Stimulated activated CD4-positive, alpha-beta T cell treated with anti-CD3 and anti-CD28 coated beads, Interleukin-4, amount 100 ng/mL, for 48 hours (primary cell): ENCODE measurements at regions not wholly inside any gene's neighbourhood (a gene's known extent, or its start where the extent isn't known, plus 50 kb on each side); places are given as distances from the start of the nearest gene placed in this dataset.
A peak's percentile ranks its signal among the peaks of the same experiment; 100 is the strongest.

ENCODE experiments used
- DNase-seq, 2 donors: peaks; one replicate each; pipeline ENCODE4 v3.0.0-alpha.2; 2020; ENCODE audit warnings: low read depth in 2 of 2

DNA sequence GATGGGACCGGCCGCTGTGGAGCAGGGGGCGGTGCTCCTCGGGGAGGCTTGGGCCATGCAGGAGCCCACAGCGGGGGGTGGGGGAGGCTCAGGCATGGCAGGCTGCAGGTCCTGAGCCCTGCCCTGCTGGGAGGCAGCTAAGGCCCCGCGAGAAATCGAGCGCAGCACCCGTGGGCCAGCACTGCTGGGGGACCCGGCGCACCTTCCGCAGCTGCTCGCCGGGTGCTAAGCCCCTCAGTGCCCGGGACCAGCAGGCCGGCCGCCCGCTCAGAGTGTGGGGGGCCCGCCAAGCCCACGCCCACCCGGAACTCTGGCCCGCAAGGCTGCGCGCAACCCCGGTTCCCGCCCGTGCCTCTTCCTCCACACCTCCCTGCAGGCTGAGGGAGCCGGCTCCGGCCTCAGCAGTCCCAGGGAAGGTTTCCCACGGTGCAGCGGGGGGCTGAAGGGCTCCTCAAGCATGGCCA lies 131.5 kb downstream of the SNX18 start:
- no peak for DNase-seq

DNA sequence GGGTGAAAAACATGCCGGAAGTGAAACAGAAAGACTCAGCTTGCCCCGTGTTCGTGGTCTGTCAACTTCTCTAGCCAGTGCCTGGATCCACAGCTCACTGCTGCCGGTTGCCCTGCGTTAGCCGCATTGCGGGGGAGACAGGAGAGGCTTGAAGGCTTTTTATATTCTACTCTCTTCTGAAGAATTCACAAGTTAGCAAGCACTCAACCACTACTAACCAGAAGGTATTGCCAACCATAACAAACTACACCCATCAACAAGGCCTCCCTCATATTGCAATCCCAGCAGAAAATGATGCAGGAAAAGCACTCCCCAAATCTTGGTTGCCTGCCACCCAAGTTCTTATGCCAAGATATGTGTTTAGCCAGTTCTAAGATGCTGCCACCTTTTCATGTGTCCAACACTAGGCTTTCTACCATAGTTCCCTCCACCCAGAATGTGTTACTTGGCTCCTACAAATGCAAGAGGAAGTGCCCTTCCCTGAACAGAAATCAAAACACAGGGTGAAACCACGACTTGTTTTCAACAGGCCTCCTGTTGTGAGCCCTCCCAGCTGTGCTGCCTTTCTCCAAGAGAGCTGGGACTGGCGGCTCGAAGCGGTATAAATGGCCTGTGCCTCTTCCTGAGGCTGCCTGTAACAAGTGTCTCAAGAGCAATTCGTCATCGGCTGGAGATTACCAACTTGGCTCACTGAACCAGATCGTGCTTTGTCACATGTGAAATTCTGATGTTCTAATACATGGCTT lies 129.0 kb downstream of the SNX18 start:
- DNase-seq = peak; percentile 41 to 56

DNA sequence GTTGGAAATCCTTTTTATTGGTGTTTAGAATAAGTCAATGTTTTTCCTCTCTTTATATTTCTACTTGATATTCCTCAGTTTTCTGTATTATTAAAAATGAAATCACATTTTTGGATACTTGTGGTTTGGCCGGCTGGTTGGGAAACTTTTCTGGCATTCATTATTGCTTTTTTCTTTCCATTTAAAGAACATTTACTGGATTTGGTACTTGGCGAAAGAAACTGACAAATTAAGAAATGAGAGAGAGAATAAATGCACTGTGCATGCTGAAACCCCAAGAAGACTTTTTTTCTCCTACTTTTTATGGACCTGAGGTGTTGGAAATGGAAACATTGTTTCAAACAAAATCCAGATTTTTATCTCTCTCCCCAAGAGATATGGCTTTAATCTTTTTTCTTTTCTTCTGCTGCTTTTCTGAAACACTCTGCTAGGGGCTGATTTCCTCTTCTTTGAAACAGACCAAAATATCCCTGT lies 128.4 kb downstream of the SNX18 start:
- no peak for DNase-seq

DNA sequence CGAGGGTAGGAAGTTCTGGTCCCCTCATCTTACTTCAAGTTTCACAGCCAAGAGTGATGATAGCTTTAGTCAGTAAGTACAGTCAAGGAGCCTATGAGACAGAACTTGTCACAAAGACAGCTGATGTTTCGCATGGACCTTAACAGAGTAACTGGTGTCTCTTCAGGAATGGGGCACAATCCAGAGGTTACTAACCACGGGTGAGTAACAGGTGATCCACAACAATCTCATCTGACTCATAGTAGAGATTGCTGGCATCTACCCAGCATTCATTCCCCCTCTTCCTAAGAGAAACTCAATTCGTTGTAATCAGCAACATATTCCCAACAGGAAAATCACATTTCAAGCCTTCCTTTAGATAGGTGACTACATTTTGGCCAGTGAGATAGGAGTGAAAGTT lies 126.7 kb downstream of the SNX18 start:
- DNase-seq = no peak

DNA sequence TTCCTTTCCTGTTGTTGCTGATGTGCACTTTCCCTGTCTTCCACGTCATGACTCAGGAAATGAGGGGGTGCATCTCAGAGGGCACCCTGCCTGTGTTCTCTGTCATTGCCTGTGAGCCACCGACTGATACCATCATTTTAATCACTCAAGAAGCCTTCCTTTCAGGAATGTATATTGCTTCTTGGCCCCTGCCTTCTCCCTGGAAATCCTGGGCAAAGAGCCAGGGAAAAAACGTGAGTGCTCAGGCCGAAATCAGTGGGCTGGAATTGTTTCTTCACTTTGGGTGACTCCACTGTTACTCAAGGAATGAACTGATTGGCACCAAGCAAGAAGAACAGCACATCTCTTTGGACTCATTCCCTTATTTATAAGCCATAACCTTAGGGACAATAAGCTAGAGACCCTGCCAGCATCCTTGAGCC lies 126.1 kb downstream of the SNX18 start:
- DNase-seq = no peak

DNA sequence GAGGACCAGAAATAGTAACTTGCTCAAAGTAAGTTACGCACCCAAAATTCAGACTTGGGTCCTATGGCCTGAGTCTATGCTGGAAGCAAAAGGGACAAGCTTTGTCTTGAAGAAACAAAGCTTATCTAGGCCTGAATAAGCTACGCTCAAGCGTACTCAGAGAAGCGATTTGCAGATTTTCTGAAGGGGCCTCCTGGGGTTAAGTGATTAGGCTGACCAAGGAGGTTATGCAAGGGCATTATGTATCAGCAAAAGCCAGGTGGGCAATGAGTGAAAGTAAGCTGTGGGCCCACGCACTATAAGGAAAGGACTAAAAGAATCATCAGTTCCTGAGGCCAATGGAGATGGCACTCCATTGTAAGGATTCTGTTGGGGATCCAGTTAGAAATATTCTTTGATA lies 122.1 kb downstream of the SNX18 start:
- DNase-seq = no peak

DNA sequence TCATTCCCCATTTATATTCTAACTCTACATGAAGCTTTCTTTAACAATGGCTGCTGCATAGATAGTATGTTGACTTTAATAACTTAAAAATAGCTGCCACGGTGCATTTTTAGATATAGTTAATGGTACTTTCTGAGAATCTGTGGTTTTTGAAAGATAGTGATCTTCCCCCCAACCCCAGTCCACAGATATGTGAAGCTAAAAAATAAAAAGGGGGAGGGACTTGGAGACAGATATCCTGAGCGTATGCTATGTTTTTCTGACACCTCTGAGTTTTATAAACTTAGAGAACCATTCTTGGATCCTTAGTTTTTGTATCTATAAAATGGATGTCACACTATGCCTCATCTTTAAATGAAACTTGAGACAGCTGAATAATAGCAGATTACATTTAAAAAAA lies 120.5 kb downstream of the SNX18 start:
- no peak for DNase-seq

DNA sequence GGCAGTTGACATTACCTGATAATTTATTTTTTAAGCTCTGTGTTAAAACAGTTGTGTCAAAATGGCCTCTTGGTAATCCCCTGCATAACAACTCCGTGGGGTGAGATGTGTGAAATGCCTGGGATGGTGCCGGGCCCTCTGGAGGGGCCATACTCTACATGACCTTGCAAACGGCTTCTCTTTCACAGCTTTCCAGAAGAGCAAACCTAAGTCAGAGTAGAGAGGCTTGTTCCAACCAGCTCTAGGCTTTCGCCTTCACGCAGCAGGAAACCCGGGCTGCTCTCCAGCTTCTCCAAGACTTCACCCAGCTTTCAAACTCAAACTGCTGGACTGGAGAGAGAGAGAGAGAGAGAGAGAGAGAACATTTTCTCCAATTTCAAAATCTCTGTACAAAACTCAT lies 120.1 kb downstream of the SNX18 start:
- DNase-seq = no peak

DNA sequence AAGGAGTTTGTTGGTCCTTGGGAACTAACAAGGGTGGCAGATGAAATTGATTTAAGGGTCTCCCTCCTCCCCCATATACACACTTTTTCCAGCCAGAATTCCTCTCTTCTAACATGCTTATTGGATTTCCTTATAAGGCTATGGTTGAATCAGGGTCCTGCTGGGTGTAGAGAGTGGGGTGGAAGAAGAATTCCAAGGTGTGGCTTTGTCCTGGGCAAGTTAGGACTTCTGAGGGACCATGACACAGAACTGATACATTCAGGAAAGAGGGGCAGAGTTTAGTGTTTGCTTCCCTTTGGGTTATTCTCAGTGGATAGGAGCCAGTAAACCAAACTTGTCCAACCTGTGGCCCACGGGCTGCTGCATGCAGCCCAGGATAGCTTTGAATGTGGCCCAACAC lies 116.5 kb downstream of the SNX18 start:
- no peak for DNase-seq

DNA sequence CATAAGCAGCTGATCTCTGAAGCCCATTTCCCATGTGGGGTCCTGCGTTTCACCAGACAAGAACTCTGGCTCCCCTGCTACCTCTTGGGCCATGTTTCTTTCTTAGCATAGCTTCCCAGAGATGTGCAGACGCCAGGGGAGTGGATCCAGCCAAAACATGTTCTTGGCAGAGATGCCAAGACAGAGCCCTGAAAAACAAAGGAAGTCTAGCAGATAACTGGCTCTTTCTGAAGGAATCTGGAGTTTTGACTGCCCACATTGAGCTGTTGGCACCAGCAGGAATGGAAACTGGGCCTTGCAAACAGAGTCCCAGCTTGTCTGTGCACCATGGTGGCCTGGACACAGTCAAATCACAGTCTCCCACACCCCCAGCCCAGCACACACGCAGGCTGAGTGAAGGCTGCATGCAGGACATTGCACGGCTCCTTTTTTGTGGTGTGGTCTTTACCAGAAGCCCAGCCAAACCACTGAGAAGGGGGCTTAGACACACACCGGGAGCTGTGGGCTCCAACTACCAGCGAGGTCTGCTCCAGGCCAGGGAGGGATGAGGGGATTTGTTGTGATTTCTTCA lies 114.7 kb downstream of the SNX18 start:
- no peak for DNase-seq

DNA sequence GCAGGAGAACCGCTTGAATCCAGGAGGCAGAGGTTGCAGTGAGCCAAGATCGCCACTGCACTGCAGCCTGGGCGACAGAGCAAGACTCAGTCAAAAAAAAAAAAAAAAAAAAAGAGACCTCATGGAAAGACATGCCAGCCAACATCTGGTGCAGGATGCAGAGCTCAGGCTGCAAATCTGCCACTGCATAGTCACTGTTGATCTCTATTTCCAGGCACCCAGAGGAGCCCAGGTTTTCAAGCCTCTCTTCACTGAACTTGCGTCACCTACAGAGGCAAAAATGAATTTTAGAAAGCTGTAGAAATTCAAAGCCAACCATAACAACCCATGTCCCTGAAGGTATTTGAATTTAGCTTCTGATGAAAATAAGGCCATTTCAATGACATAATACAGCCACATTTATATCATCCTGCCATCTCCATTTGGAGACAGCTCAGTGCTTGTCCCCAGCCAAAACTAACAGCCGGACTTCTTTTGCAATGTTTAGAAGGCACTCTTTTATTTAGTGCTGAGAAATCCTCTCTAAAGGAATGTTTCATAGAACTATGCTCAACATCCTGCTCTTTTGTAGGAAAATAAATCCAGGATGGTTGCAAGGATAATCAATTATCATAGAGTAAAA lies 113.3 kb downstream of the SNX18 start:
- DNase-seq = no peak

DNA sequence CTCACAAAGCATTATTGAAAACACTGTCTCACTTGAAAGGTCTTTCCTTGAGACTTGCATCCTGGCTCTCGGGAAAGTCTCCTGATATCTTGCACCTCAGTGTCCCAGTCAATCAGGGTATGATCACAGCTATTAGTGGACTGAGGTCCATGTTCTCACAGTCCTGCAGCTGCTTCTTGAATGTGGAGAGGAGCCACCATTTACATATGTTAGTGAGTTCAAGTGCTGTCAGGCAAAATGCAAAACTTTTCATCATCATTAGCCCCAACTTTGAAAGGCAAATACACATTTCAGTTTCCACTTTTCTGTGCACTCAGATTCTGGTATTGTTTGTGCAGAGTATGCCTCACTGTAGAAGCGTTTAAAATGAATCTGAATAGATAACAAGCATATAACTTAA lies 111.6 kb downstream of the SNX18 start:
- no peak for DNase-seq

DNA sequence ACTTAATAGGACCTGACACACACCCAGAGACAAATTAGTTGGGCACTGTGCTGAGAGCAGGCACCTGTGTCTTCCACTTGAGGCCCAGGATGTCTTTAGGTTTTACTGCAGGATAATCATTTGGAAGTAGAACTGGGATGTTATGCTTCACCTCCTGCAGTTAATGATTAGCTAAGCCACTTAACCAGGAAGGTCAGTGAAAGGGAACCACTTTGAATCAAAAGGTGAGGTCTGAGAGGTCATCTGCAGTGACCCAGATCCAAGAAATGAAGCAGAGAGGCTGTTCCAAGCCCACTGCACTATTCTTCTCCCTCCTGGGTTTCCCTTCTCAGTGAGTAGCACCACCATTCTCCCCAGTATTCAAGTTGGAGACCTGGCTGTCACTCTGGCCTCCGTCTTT lies 110.5 kb downstream of the SNX18 start:
- DNase-seq = no peak

DNA sequence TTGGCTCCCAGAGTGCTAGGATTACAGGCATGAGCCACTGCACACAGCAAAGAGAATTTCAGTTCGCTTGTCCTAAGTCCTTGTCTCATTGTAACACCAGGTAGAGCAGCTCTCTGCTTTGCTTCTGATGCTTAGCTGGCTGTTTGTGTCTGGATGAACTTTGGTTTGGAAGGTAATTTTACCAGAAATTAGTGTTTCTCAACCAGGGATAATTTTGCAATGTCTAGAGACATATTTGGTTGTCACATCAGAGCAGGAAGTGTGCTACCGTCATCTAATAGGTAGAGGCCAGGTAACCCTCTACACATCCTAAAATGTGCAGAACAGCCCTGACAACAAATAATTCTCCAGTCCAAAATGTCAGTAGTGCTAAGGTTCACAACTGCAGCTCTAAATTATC lies 108.8 kb downstream of the SNX18 start:
- DNase-seq = no peak

DNA sequence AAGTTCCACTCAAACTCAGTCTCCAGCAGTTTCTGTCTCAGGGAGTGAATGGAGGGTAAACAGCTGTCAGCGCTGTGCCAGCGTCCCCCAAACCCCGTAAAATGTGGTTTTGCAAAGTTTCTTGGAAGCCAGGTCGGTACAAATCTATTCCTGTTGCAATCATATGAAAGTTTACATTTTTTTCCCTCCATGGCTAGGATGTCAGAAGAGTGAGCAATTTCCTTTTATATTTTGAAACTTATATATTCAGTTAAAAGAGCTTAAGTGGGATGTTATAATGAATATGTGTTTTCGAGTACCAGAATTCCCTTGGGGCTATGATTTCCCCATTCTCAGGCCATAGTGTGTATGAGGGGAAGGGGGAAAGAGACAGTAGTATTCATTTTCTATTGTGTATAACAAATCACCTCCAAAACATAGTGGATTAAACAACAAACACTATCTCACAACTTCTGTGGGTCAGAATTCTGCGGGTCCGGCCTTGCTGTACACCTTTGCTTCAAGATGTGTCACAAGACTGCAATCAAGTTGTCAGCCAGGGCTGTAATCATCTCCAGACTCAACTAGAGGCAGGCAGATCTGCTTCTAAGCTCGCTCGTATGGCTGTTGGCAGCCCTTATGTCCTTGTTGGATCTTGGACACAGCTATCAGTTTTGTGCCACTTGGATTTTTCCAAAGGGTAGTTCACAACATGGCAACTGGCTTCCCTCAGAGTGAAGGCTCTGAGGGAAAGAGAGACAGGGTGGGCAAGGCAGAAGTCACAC lies 107.4 kb downstream of the SNX18 start:
- no peak for DNase-seq

DNA sequence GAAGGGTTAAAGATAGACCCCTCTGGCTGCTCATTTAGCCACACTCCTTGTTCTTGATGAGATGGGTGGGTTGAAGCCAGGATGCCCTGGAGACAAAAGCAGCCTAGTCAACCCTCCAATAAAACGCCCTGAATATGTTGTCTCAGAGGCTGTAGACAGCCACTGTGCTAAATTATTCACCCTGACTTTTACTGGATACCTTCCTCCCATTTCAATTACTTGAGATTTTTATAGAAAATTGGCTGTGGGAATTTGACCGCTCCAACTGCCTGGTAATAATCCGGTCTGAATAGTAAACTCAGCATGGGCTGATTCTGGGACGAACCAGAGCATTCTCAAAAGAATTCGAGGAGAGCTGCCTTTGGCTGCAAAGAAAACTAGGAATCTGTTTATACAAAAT lies 104.2 kb downstream of the SNX18 start:
- DNase-seq = no peak

DNA sequence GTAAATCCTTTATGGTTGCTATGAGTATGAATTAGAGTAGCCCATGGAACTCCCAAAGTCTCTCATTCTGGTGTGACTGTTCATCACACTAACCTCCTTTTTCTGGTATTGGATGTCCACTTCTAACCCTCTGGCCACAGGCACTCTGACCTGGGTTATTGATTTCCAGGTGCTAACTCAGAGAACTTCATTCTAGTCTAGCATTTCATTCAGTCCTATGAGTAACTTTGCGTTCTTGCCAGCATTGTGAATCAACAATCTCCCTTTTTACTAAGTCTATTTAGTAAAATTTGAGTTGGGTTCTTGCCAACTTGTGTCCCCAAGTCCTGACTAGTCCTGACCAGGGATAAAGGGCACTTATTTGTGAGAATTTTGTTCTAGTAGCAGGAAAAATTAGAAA lies 103.5 kb downstream of the SNX18 start:
- no peak for DNase-seq

DNA sequence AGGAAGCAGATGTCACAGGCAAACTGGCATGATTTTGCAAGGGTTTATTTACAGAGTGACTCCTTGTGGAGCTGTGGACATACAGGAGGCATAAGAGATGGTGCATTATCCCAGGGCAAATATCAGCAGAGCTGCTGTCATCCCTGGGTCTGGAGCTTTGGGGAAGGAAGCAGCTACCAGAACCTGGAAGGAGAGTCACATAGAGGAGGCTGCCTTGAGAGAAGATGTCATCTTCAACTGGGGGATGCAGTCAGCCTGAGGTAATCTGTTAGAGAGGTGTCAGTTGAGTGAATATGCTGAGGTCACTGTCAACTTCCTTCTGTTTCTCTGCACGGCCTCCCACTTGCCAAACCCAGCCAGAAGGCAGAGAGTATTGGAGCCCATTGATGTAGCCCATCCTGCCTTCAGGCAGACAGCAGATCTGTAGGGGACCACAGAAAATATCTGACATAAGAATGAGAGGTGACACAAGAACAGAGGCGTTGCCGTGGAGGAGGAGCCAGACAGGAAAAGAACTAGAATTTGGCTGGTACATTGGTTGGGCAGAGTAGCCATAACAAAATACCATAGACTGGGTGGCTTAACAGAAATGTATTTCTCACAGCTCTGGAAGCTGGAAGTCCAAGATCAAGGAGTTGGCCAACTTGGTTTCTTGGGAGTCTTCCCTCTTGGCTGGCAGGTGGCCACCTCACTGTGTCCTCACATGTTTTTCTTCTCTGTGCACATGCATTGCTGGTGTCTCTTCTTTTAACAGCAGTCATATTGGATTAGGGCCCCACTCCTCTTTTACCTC lies 102.8 kb downstream of the SNX18 start:
- DNase-seq = no peak

DNA sequence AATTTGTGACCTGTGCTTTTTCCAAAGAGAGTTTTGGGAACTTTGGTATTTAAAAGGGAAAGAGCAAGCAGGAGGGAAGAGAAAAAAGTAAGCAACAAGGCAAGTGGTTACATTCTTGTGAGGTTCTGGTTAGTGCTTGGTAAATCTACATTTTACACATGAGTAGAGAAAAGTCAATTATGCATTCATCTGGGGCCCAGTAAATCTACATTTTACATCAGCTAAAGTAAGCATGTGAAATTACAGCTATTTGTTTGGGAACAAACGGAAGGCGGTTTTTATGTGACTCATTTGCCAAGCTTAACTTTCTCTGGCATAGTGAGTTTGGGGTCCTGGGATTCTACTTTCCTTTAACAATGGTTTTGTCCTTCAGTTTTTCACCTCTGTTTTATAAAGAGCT lies 102.2 kb downstream of the SNX18 start:
- no peak for DNase-seq

DNA sequence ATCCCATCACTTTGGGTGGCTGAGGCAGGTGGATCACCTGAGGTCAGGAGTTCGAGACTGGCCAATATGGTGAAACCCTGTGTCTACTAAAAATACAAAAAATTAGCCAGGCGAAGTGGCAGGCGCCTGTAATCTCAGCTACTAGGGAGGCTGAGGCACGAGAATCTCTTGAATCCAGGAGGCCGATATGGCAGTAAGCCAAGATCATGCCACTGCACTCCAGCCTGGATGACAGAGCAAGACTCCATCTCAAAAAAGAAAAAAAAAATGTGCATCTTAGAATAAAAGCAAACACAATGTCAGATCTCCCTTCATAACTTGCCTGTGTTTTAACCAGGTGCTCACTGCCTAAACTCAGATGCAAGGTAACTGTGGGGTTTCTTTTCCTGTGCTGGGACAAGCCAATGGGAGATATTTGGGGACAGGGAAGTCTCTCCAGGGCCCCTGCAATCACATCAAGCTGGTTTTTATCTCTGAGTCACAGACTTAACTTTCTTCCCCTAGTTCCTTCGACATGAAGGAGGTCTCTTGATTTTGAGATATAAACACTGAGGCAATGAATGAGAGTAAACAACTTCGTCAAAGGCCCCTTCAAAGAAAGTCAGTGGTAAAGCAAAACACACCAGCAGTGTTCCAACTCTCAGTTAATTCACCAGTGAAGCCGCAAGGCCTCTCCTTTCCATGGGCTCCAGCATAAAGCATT lies 99.1 kb downstream of the SNX18 start:
- DNase-seq = no peak

DNA sequence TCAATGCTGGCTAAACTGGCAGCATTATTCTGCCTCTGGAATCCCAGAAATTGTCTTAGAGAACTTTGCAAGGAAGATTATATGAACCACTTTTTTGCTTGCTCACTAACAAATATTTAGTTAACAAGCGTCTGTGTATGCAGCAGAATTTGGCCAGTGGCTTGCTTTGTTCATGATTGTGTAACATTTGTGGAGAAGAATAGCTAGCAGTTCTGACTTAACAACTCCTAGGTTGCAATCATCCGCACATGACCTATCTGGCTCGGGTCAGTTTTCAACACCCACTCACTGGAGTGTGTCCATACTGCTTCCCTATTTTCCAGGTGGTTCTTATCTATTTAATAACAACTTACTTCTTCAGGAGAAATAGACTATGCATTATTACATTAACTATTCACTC lies 98.5 kb downstream of the SNX18 start:
- no peak for DNase-seq
